ENCODE measurements at regions not wholly inside any gene's neighbourhood (a gene's known extent, or its start where the extent isn't known, plus 50 kb on each side); places are given as distances from the start of the nearest gene placed in this dataset.

DNA sequence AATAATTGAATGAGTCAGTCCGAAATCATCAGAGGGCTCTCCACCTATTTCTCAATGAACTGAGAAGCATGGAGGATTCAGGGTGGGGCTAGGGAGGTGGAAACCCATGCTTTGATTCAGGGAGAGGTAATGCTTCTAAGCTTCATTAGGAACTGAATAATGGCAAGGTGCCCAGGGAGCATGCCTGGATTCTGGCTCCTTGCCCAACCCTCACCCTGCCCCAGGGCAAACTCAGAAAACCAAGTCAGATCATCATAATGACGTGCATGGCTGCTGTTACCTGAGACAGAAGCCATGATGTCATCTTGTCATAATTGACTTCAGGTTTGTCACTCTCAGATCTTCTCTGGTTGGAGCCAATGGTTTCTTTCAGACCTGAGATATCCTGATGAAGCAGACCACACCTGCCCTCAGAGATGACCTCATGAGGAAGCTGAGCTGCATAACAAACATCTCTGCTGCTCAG, 199.6 kb downstream of the SYK start:
- TF ChIP-seq, protein P1, sequence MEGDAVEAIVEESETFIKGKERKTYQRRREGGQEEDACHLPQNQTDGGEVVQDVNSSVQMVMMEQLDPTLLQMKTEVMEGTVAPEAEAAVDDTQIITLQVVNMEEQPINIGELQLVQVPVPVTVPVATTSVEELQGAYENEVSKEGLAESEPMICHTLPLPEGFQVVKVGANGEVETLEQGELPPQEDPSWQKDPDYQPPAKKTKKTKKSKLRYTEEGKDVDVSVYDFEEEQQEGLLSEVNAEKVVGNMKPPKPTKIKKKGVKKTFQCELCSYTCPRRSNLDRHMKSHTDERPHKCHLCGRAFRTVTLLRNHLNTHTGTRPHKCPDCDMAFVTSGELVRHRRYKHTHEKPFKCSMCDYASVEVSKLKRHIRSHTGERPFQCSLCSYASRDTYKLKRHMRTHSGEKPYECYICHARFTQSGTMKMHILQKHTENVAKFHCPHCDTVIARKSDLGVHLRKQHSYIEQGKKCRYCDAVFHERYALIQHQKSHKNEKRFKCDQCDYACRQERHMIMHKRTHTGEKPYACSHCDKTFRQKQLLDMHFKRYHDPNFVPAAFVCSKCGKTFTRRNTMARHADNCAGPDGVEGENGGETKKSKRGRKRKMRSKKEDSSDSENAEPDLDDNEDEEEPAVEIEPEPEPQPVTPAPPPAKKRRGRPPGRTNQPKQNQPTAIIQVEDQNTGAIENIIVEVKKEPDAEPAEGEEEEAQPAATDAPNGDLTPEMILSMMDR (IDR thresholded peaks at IDR 0.05) = no peak
- TF ChIP-seq POLR2A (IDR thresholded peaks at IDR 0.05) = no peak
- no peak for TF ChIP-seq EP300 (IDR thresholded peaks at IDR 0.05)

All from ovary (tissue), 3 donors.